NCI-H2196 (cell line): ENCODE measurements at regions not wholly inside any gene's neighbourhood (a gene's known extent, or its start where the extent isn't known, plus 50 kb on each side); places are given as distances from the start of the nearest gene placed in this dataset.
A peak's percentile ranks its signal among the peaks of the same experiment; 100 is the strongest.

Source experiments
- DNase-seq: peaks from one replicate; lab custom pipeline; 2025; ENCODE audit not compliant: unreplicated experiment; lab: John Stamatoyannopoulos, UW

DNA sequence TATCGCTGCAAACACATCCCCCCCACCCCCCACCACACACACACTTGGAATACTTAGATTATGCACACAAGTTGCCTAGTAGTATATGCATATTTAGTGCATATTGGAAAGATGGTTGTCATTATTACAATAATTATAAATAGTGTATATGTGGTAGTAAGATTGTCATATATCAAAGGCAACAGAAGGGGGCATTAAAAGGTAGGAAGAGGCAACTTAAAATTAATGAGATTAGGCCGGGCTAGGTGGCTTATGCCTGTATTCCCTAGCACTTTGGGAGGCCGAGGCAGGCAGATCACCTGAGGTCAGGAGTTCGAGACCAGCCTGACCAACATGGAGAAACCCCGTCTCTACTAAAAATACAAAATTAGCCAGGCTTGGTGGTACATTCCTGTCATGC, 52.1 kb downstream of the GSC start:
- no peak for DNase-seq

GRCh38 chr14:94716976-94717375, 52.9 kb downstream of the GSC start:
- no peak for DNase-seq

DNA sequence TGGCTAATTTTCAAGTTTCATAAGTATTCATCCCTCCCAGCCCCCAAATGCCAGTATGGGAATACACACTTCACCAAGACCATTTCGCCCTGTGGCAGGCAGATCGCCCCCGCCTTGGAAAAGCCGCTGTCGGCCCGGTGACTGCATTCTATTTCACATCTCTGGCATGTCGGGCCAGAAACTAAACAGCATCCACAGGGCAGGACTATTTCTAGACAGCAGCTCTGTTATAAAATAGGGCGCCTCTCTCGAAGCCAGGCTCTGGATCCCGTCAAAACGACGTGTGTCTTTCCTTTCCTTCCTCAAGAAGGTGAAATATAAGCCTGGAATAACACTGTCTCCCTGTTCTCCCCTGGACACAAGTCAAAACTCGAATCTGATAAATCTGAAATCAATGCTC, 56.8 kb downstream of the GSC start:
- DNase-seq: no peak

DNA sequence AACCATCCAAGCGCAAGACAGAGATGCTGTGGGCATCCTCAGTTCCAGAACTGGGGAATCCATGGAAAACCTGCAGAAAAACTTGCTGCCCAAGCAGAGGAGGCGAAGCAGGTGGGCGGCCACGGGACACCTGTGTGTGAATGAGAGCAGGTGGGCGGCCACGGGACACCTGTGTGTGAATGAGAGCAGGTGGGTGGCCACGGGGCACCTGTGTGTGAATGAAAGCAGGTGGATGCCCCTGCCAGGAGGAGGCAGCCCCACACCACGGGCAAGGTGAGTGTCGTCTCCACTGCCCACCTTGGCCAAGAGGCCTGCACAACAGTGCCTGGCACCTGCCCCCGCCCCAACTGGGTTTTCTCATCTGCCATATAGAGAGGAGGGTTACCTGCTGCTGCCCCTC, 59.2 kb downstream of the GSC start:
- no peak for DNase-seq

DNA sequence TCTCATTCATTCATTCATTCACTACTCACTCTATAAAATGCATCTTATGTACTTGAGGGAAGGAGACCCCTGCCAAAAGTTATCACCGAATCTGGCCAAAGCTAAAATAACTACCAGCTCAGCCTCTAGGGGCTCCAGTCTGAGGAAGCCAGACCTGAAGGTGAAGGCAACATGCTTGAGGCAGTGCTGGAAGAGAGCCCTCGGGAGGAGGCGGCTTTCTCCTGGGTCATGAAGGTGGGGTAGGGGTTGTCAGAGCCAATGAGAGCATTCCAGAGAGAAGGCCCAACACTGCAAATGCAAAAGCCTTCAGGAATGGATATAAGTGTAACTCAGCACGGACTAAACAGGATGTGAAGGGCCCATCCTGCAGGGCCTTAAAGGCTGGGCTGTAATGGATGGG, 62.4 kb downstream of the GSC start:
- DNase-seq: no peak

GRCh38 chr14:94706133-94706532, 63.8 kb downstream of the GSC start:
- DNase-seq: no peak

DNA sequence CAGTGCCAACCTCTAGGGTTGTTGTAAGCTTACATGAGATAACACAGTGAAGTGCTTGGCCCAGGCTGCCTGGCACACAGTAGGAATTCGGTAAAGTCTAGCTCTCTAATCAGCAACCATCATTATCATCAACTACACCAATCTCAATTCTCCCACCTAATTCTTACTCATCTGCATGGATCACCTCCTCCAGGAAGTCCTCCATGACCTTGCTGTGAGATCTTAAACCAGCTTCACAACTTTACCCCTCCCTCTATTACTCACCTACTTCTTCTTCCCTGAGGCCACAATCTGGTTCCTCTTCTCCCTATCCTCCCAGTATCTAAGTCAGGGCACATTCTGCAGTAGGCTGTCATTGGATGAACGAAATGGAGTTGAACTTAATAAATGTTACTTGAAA, 67.3 kb downstream of the GSC start:
- DNase-seq: no peak

DNA sequence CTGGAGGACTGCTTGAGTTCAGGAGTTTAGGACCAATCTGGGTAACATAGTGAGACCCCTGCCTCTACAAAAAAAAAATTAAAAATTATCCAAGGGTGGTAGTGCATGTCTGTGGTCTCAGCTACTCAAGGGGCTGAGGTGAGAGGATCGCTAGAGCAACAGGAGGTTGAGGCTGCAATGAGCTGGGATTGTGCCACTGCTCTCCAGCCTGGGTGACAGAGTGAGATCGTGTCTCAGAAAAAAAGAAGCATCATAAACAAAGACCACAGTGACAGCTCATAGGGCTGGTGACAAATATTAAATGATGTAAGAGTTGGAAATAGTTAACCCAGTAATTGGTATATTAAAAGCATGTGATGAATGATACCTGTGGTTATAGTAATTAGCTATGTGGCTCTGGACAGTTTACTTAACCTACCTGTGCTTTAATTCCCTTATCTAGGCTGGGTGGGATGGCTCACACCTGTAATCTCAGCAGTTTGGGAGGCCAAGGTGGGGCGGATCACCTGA, 68.0 kb downstream of the GSC start:
- DNase-seq: no peak

DNA sequence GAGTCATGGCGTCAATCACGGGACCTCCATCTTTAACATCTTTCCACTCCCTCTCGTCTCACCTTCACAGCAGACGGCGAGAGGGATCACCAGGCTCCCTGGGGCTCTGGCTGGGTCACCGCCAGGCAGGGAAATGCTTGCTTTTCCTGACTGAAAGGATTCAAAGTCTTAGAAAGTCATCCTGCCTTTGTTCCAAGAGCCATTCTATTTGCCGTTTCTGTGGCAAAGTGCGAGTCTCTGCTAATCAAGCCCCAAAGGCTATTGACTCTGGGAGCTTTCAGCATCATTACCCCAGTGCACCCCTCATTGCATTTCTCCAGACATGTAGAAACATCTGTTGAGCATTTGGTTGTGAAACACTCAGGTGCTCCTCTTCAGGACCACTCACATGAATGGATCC, 69.6 kb downstream of the GSC start:
- DNase-seq: no peak

- DNase-seq: no peak
Observed at GRCh38 chr14:94699831-94700230, 70.1 kb downstream of the GSC start.

DNA sequence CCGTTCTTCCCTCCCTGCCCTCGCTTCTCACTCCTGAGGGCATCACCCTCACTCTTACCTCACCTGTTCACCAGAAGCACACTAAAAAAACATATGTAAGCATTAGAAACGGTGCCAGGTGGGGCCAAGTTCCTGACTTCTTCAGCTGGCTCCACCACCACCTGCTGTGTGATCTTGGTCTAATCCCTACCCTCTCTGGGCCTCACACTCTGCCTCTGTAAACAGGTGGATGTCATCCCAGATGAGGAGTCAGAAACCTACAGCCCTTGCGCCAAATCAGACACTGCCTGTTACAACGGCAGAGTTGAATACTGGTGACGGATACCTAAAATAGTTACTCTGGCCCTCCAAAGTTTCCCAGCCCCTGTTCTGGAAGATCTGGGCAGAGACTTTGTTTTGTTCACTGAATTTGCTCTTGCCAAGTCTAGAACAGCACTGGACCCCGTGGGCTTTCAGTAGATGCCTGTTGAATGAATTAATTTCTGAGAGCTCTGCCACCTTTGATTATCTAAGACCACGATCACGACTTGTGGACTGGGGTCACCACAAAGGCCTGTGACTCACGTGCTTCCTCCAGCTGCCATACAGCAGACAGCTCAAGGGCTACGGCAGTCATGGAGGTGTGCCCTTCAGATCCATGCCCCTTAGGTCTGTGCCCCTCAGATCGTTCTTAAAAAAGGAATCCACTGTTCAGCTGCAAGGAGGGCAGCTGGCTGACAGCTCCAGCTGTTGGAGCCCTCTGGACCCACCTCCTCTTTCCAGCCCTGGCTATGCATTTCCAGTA, 71.9 kb downstream of the GSC start:
- DNase-seq: no peak

- DNase-seq: no peak
Observed at GRCh38 chr14:94696518-94696917, 73.4 kb downstream of the GSC start.

- DNase-seq: no peak
Observed at GRCh38 chr14:94695231-94695630, 74.7 kb downstream of the GSC start.

- no peak for DNase-seq
Observed at GRCh38 chr14:94691660-94692034, 78.3 kb downstream of the GSC start.

GRCh38 chr14:94690896-94691659, 78.8 kb downstream of the GSC start:
- DNase-seq: no peak

GRCh38 chr14:94690486-94690885, 78.3 kb downstream of the SERPINA3 start:
- DNase-seq: no peak

DNA sequence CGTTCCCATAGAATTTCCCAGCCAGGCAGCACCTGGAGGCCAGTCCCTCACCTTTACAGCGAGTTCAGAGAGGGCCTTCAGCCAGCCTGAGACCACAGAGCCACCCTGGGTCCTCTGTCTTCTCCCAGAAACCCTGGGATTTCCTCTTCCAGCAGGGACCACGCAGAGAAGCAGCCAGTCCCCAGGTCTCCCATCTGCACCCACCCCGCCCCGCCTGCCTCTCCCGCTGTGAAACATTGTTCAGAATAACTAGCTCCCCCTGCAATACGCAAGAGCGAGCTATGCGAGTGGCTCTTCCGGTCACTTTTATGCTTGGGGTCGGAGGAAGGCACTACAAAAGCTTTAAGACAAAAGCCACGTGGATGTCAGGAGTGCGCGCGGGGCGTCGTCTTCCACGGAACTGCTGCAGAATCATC, 77.8 kb downstream of the SERPINA3 start:
- no peak for DNase-seq

DNA sequence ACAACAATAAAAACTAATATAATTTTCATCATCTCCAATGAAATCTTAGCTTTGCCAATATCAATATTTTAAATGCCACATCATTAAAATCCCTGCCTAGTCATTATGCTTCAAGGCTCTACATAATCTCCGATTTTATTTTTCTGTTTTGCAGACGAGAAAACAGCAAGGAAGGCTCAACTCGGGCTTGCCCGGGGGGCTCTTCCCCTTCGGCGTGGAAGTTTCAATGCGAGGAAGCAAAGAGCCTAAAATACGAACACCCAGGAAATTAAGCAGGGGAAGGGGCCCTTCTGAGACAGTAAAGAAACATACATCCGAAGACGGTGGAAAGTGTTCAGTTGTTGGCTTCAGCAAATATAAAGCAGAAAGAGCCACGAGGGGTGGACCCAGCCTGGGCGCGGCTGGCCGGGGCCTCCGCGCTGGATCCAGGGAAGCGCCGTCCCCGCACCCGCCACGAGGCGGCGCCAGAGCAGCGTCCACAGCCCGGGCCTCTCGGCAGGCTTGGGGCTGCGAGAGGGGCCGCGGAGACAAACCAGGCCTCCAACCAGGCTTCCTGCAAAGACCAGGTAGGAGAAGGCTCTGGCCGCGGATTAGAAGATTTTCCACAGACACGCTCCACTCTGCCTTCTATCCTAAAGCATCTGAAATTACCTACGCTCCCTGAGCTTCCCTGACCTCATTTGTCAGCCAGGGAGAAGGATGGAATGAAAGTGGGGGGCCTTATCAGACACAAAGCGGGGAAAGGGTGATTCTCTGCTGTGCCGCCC, 77.2 kb downstream of the SERPINA3 start:
- peak; percentile 15 for DNase-seq

GRCh38 chr14:94686511-94687160, 74.4 kb downstream of the SERPINA3 start:
- no peak for DNase-seq

- DNase-seq: no peak
Observed at GRCh38 chr14:94685681-94686485, 73.7 kb downstream of the SERPINA3 start.
